ENCODE measurements at regions not wholly inside any gene's neighbourhood (a gene's known extent, or its start where the extent isn't known, plus 50 kb on each side); places are given as distances from the start of the nearest gene placed in this dataset.
"Not testable (repeated sequence)": the region's sequence is repeated elsewhere in the genome, so short reads cannot be mapped to it uniquely, and the experiment has no call there.

- DNase-seq (ENCODE audit: low read depth) = no peak
These were observed 126.3 kb upstream of the TACR1 start for GRCh38 chr2:75325594-75325993.

- DNase-seq (ENCODE audit: low read depth) = peak; percentile 12
These were observed 125.6 kb upstream of the TACR1 start for GRCh38 chr2:75324861-75325284.

- peak; percentile 5 for DNase-seq (ENCODE audit: low read depth)
These were observed 124.8 kb upstream of the TACR1 start for GRCh38 chr2:75324141-75324540.

- no peak for DNase-seq (ENCODE audit: low read depth)
These were observed 122.2 kb upstream of the TACR1 start for GRCh38 chr2:75321599-75321922.

- peak; percentile 60 for DNase-seq (ENCODE audit: low read depth)
These were observed 121.7 kb upstream of the TACR1 start for GRCh38 chr2:75320898-75321598.

DNA sequence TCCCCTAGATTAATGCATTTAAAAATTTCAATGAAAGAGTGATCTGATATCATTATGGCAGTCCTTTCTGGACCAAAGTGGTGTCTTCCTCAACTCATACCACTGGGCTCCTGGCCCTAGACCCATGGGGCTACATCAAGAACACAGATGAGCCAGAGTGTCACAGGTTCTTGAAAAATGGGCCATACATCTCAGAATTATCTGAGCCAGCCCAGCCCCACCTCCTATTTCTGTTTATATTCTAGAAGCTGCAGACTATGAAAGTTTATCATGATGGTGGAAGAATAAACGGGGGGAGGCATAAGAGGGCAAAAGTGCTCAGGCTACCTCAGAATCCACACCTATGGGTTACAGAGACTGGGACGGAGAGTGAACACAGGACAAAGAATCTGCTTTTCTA is 120.6 kb upstream of the TACR1 start:
- DNase-seq (ENCODE audit: low read depth) = no peak

GRCh38 chr2:75317802-75318201 is 118.5 kb upstream of the TACR1 start:
- no peak for DNase-seq (ENCODE audit: low read depth)

- DNase-seq (ENCODE audit: low read depth) = no peak
These were observed 118.0 kb upstream of the TACR1 start for GRCh38 chr2:75317316-75317715.

- DNase-seq (ENCODE audit: low read depth) = no peak
These were observed 116.1 kb upstream of the TACR1 start for GRCh38 chr2:75315436-75315835.

DNA sequence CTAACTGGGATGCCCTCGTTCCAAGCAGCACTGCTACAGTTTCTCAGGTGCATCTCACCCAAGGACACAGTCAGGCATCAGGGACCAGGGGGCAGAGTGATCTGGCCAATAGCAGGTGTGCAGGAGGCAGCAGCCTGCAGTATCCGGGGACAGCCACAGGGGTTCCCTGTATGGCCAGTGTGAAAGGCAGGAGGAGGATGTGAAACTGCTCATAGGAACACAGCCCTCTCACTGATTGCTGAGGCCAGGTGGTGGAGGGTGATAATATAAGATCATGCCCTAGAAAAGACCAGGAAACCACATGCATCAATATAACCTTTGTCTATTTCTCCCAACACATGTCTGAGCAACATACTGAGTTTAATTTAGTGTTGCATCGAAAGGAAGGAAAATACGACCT is 112.7 kb upstream of the TACR1 start:
- no peak for DNase-seq (ENCODE audit: low read depth)

- DNase-seq (ENCODE audit: low read depth) = peak; percentile 52
These were observed 112.2 kb upstream of the TACR1 start for GRCh38 chr2:75311521-75311920.

DNA sequence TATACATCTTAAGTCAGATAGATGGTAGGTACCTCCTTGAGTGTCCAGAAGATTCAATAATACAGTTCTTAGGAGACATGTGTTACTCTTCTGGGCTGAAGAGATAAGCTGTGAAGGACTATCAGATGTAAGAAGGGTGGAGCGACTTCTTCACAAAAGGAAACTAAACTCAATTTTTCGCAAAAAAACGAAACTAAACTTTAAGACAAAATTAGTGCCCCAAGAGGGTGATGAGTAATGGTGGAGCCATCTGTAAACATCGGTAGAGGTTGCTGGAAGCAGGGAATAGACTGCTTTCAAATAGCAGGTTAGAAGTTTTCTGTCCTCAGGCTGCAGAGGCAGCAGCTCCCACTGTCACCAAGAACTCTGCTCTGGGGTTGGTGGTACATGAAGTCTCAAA is 111.6 kb upstream of the TACR1 start:
- DNase-seq (ENCODE audit: low read depth) = no peak

GRCh38 chr2:75309596-75310463 is 110.5 kb upstream of the TACR1 start:
- peak; percentile 27 for DNase-seq (ENCODE audit: low read depth)

DNA sequence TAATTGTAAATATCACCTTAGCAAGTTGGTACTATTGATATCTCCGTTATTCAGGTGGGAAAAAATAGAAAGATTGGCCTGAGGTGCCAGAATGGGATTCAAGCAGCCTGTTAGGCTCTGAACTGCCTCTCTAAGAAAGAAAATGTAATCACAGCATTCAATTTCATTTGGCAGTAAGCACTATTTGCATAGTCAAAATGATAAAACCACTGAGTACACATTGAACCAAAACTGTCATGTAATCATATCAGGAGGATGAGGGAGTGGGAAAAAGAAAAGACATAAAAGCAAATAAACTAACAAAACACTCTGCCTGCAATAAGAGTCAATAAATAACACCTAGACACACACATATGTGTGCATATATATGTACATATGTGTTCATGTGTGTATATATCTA is 103.9 kb upstream of the TACR1 start:
- no peak for DNase-seq (ENCODE audit: low read depth)

DNA sequence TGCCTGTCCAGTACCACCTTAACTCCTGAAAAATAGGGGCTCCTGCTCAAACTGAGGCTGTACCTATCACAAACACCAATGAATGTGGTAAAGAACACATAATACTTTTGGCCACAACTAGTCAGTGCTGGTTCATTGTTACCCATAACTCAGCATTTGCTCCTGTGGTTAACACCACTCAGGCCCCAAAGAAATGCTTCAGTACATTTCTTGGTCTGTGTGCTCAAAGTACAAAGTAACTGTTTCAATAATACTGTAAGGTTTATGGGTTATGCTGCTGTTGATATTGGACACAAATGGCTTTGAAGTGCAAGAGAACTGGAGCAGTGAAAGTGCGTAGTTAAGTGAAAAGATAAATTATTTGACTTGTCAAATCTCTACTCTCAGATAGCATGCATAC is 95.0 kb upstream of the TACR1 start:
- DNase-seq (ENCODE audit: low read depth) = no peak

DNA sequence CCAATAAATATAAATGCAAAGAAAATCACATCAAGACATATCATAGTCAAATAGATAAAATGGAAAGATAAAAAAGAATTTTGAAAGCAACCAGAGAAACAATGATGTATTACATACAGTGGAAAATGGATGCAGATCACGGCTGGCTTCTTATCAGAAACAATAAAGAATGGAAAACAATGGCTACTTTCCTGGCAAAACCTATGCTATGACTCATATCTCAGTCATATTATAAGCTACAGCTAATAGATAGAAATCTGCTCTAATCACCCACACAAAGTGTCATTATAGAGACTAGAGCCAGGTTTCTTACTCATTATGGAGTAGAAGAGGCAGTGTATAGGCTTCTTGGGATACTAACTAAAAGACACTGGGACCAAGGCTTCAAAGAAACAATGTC is 93.5 kb upstream of the TACR1 start:
- DNase-seq (ENCODE audit: low read depth) = peak; percentile 50

DNA sequence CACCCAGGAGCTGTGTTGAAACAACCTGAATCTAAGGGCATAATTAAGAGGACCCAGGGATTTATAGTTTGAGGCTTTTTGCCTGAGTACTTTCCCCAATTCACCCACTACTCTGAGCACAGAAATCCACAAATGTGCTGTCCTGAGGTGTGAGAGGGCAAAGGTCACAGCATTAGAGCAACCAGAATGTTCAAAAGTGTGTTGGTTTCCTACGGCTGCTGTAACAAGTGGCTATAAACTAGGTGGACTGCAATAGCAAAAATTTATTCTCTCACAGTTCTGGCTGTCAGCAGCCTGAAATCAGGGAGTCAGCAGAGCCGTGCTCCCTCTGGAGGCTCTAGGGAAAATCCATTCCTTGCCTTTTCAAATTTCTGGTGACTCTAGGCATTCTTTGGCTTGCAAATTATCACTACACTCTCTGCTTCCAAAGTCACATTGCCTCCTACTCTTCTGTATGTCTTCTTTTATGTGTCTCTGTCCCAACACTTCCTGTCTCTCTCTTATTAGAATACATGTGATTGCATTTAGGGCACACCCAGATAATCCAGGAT is 91.4 kb upstream of the TACR1 start:
- no peak for DNase-seq (ENCODE audit: low read depth)

DNA sequence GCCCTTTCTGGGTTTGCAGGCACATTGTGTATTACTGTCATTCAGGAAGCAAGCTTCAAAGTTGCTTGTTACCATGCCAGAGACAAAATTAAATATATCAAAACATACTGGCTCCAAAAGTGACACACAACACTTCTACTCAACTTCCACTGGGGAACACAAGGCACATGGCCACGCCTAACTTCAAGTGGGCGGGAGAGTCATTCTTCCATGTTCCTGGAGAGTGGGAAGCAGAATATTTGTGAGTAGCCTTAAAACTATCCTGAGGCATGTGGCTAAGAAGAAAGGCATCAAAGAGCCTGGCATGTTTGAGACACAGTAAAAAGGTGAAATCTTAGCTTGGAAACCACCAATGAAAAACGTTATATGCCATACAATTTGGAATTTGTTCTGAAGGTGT is 90.5 kb upstream of the TACR1 start:
- DNase-seq (ENCODE audit: low read depth) = peak; percentile 42

GRCh38 chr2:75289178-75289577 is 89.9 kb upstream of the TACR1 start:
- not testable (repeated sequence) for DNase-seq (ENCODE audit: low read depth)

GRCh38 chr2:75288760-75289159 is 89.4 kb upstream of the TACR1 start:
- DNase-seq (ENCODE audit: low read depth) = no peak

- no peak for DNase-seq (ENCODE audit: low read depth)
These were observed 88.5 kb upstream of the TACR1 start for GRCh38 chr2:75287624-75288316.

GRCh38 chr2:75284345-75284744 is 85.0 kb upstream of the TACR1 start:
- DNase-seq (ENCODE audit: low read depth) = no peak
